ENCODE measurements at regions not wholly inside any gene's neighbourhood (a gene's known extent, or its start where the extent isn't known, plus 50 kb on each side); places are given as distances from the start of the nearest gene placed in this dataset.

- DNase-seq = no peak
- no peak overlapping the region for H3K27ac ChIP-seq (ENCODE audit: low read length)
- TF ChIP-seq CTCF (IDR thresholded peaks at IDR 0.05; ENCODE audit: borderline replicate concordance, extremely low read depth, low read length, poor library complexity, severe bottlenecking) (no peak), EZH2 (IDR thresholded peaks at IDR 0.05; ENCODE audit: borderline replicate concordance, low read depth, low read length, severe bottlenecking) (no peak)
Measured at GRCh38 chr11:104286129-104286528, 122.2 kb upstream of the PDGFD start.

GRCh38 chr11:104279587-104279986 is 115.6 kb upstream of the PDGFD start:
- ATAC-seq (ENCODE audit: insufficient read depth, low read depth) (no peak), DNase-seq (no peak)
- H2AFZ ChIP-seq (ENCODE audit: low read depth, low read length) = no peak overlapping the region
- H3K9ac ChIP-seq (ENCODE audit: low read depth, low read length) = no peak overlapping the region
- no peaks in the 10 kb centered on the region for H3K4me1 ChIP-seq (ENCODE audit: insufficient read depth, low read length)
- no peaks in the 10 kb centered on the region for H4K20me1 ChIP-seq (ENCODE audit: insufficient read depth, low read length)
- TF ChIP-seq EZH2 (IDR thresholded peaks at IDR 0.05; ENCODE audit: borderline replicate concordance, low read depth, low read length, severe bottlenecking) (no peak), CTCF (IDR thresholded peaks at IDR 0.05; ENCODE audit: borderline replicate concordance, extremely low read depth, low read length, poor library complexity, severe bottlenecking) (no peak)
- H3K36me3 ChIP-seq (ENCODE audit: insufficient read depth, low read length) = no peaks in the 10 kb centered on the region
- no peaks in the 10 kb centered on the region for H3K27me3 ChIP-seq (ENCODE audit: insufficient read depth, low read length, poor library complexity)
- H3K79me2 ChIP-seq (ENCODE audit: insufficient read depth, low read length) = no peaks in the 10 kb centered on the region
- no peak overlapping the region for H3K4me2 ChIP-seq (ENCODE audit: insufficient read depth, low read length)
- H3K9me3 ChIP-seq (ENCODE audit: insufficient read depth, low read length, severe bottlenecking) = no peaks in the 10 kb centered on the region
- no peak overlapping the region for H3K4me3 ChIP-seq (ENCODE audit: low read depth in 1 of 2, low read length in 2 of 2)
- H3K27ac ChIP-seq (ENCODE audit: low read length) = no peak overlapping the region

More at GRCh38 chr11:104286129-104286528, 122.2 kb upstream of the PDGFD start:
- Histone ChIP-seq H3K4me2 (ENCODE audit: insufficient read depth, low read length) (no peak overlapping the region), H4K20me1 (ENCODE audit: insufficient read depth, low read length) (no peaks in the 10 kb centered on the region), H2AFZ (ENCODE audit: low read depth, low read length) (no peak overlapping the region), H3K27me3 (ENCODE audit: insufficient read depth, low read length, poor library complexity) (no peaks in the 10 kb centered on the region), H3K79me2 (ENCODE audit: insufficient read depth, low read length) (no peaks in the 10 kb centered on the region), H3K4me1 (ENCODE audit: insufficient read depth, low read length) (no peaks in the 10 kb centered on the region), H3K36me3 (ENCODE audit: insufficient read depth, low read length) (no peaks in the 10 kb centered on the region), H3K4me3 (ENCODE audit: low read depth in 1 of 2, low read length in 2 of 2) (no peak overlapping the region), H3K9me3 (ENCODE audit: insufficient read depth, low read length, severe bottlenecking) (no peaks in the 10 kb centered on the region), H3K9ac (ENCODE audit: low read depth, low read length) (no peak overlapping the region)
- no peak for ATAC-seq (ENCODE audit: insufficient read depth, low read depth)

GRCh38 chr11:104275992-104276391 is 112.0 kb upstream of the PDGFD start:
- Histone ChIP-seq H3K9me3 (ENCODE audit: insufficient read depth, low read length, severe bottlenecking) (no peaks in the 10 kb centered on the region), H3K4me3 (ENCODE audit: low read depth in 1 of 2, low read length in 2 of 2) (no peak overlapping the region), H3K79me2 (ENCODE audit: insufficient read depth, low read length) (no peaks in the 10 kb centered on the region), H3K27me3 (ENCODE audit: insufficient read depth, low read length, poor library complexity) (no peaks in the 10 kb centered on the region), H3K36me3 (ENCODE audit: insufficient read depth, low read length) (no peaks in the 10 kb centered on the region), H3K27ac (ENCODE audit: low read length) (no peak overlapping the region), H4K20me1 (ENCODE audit: insufficient read depth, low read length) (no peaks in the 10 kb centered on the region), H3K4me1 (ENCODE audit: insufficient read depth, low read length) (no peaks in the 10 kb centered on the region), H3K4me2 (ENCODE audit: insufficient read depth, low read length) (no peak overlapping the region), H3K9ac (ENCODE audit: low read depth, low read length) (no peak overlapping the region), H2AFZ (ENCODE audit: low read depth, low read length) (no peak overlapping the region)
- TF ChIP-seq CTCF (IDR thresholded peaks at IDR 0.05; ENCODE audit: borderline replicate concordance, extremely low read depth, low read length, poor library complexity, severe bottlenecking) (no peak), EZH2 (IDR thresholded peaks at IDR 0.05; ENCODE audit: borderline replicate concordance, low read depth, low read length, severe bottlenecking) (no peak)
- DNase-seq (no peak), ATAC-seq (ENCODE audit: insufficient read depth, low read depth) (no peak)

GRCh38 chr11:104260456-104260855 is 96.5 kb upstream of the PDGFD start:
- no peaks in the 10 kb centered on the region for H3K79me2 ChIP-seq (ENCODE audit: insufficient read depth, low read length)
- TF ChIP-seq CTCF (IDR thresholded peaks at IDR 0.05; ENCODE audit: borderline replicate concordance, extremely low read depth, low read length, poor library complexity, severe bottlenecking) = no peak
- no peak for TF ChIP-seq EZH2 (IDR thresholded peaks at IDR 0.05; ENCODE audit: borderline replicate concordance, low read depth, low read length, severe bottlenecking)
- ATAC-seq (ENCODE audit: insufficient read depth, low read depth) (no peak), DNase-seq (no peak)
- H3K9ac ChIP-seq (ENCODE audit: low read depth, low read length) = no peak overlapping the region
- no peaks in the 10 kb centered on the region for H3K9me3 ChIP-seq (ENCODE audit: insufficient read depth, low read length, severe bottlenecking)
- H3K36me3 ChIP-seq (ENCODE audit: insufficient read depth, low read length) = no peaks in the 10 kb centered on the region
- H3K4me3 ChIP-seq (ENCODE audit: low read depth in 1 of 2, low read length in 2 of 2) = no peak overlapping the region
- H3K27ac ChIP-seq (ENCODE audit: low read length) = no peak overlapping the region
- no peak overlapping the region for H2AFZ ChIP-seq (ENCODE audit: low read depth, low read length)
- no peak overlapping the region for H3K4me2 ChIP-seq (ENCODE audit: insufficient read depth, low read length)
- no peaks in the 10 kb centered on the region for H3K27me3 ChIP-seq (ENCODE audit: insufficient read depth, low read length, poor library complexity)
- H3K4me1 ChIP-seq (ENCODE audit: insufficient read depth, low read length) = no peaks in the 10 kb centered on the region
- H4K20me1 ChIP-seq (ENCODE audit: insufficient read depth, low read length) = no peaks in the 10 kb centered on the region

Data from DND-41 (cell line).